BLaER1 treated with 17β-estradiol and CSF1 and Interleukin-3, amounts not matched to agents 10 nM and 100 nM (cell line): ENCODE measurements at regions not wholly inside any gene's neighbourhood (a gene's known extent, or its start where the extent isn't known, plus 50 kb on each side); places are given as distances from the start of the nearest gene placed in this dataset.

Source experiments
- H3K27ac ChIP-seq, 11 experiments: shearing (Covaris generic); formaldehyde crosslinking; 2 replicates each; pipeline ENCODE4 v1.8.1; 2022
- H3K27me3 ChIP-seq, 11 experiments: shearing (Covaris generic); formaldehyde crosslinking; 2 replicates each; pipeline ENCODE4 v1.8.1; 2022
- H3K36me3 ChIP-seq, 11 experiments: shearing (Covaris generic); formaldehyde crosslinking; 2 replicates each; pipeline ENCODE4 v1.8.1; 2022
- H3K4me1 ChIP-seq, 10 experiments: shearing (Covaris generic); formaldehyde crosslinking; 2 replicates each; pipeline ENCODE4 v1.8.1; 2022
- H3K4me2 ChIP-seq, 11 experiments: shearing (Covaris generic); formaldehyde crosslinking; 2 replicates each; pipeline ENCODE4 v1.8.1; 2022
- H3K4me3 ChIP-seq, 10 experiments: shearing (Covaris generic); formaldehyde crosslinking; 2 replicates each; pipeline ENCODE4 v1.8.1; 2022
- H3K9ac ChIP-seq, 11 experiments: shearing (Covaris generic); formaldehyde crosslinking; 2 replicates each; pipeline ENCODE4 v1.8.1; 2022
- H3K9me3 ChIP-seq, 11 experiments: shearing (Covaris generic); formaldehyde crosslinking; replicated peaks in 1 of 11; 2 replicates each; pipeline ENCODE4 v1.8.1; 2022
- H4K20me1 ChIP-seq, 11 experiments: shearing (Covaris generic); formaldehyde crosslinking; 2 replicates each; pipeline ENCODE4 v1.8.1; 2022
- Cebpa-rat ChIP-seq, 11 experiments: shearing (Covaris generic); IDR thresholded peaks; 2 replicates each; pipeline ENCODE4 v1.8.1; 2022

GRCh38 chr2:120869730-120870466 lies 134.2 kb downstream of the GLI2 start:
- no peaks in the 10 kb centered on the region; a peak in 3 of 22 replicates for H4K20me1 ChIP-seq
- no peak overlapping the region for H3K9ac ChIP-seq
- no peak overlapping the region for H3K27ac ChIP-seq
- TF ChIP-seq Cebpa-rat (IDR thresholded peaks at IDR 0.05) = no peak
- H3K4me1 ChIP-seq = no peaks in the 10 kb centered on the region
- H3K27me3 ChIP-seq = peaks cover 32 to 46% (median 39%) of the 10 kb centered on the region in 11 experiments
- no peak overlapping the region for H3K4me3 ChIP-seq
- no peaks in the 10 kb centered on the region for H3K9me3 ChIP-seq
- no peak overlapping the region for H3K4me2 ChIP-seq
- H3K36me3 ChIP-seq = no peaks in the 10 kb centered on the region

GRCh38 chr2:120870467-120870788 lies 134.8 kb downstream of the GLI2 start:
- Histone ChIP-seq H3K9me3 (no peaks in the 10 kb centered on the region), H3K4me1 (no peaks in the 10 kb centered on the region), H3K27me3 (peaks cover 32 to 44% (median 39%) of the 10 kb centered on the region in 11 experiments), H3K27ac (no peak overlapping the region), H3K9ac (no peak overlapping the region), H3K36me3 (no peaks in the 10 kb centered on the region), H4K20me1 (no peaks in the 10 kb centered on the region; a peak in 3 of 22 replicates), H3K4me3 (no peak overlapping the region), H3K4me2 (no peak overlapping the region)
- no peak for TF ChIP-seq Cebpa-rat (IDR thresholded peaks at IDR 0.05)

GRCh38 chr2:120871016-120871635 lies 135.5 kb downstream of the GLI2 start:
- Histone ChIP-seq H3K4me1 (no peaks in the 10 kb centered on the region), H3K27ac (no peak overlapping the region), H3K27me3 (peaks cover 29 to 37% (median 32%) of the 10 kb centered on the region in 11 experiments), H3K9me3 (no peaks in the 10 kb centered on the region), H3K4me3 (no peak overlapping the region), H3K9ac (no peak overlapping the region), H3K36me3 (no peaks in the 10 kb centered on the region), H3K4me2 (no peak overlapping the region), H4K20me1 (no peaks in the 10 kb centered on the region; a peak in 3 of 22 replicates)
- no peak for TF ChIP-seq Cebpa-rat (IDR thresholded peaks at IDR 0.05)

GRCh38 chr2:120871881-120872620 lies 136.4 kb downstream of the GLI2 start:
- Histone ChIP-seq H3K27ac (no peak overlapping the region), H3K9me3 (no peaks in the 10 kb centered on the region), H3K27me3 (peaks cover 19 to 27% (median 23%) of the 10 kb centered on the region in 11 experiments), H4K20me1 (no peaks in the 10 kb centered on the region; a peak in 3 of 22 replicates), H3K36me3 (no peaks in the 10 kb centered on the region), H3K4me1 (no peaks in the 10 kb centered on the region), H3K4me2 (no peak overlapping the region), H3K9ac (no peak overlapping the region), H3K4me3 (no peak overlapping the region)
- TF ChIP-seq Cebpa-rat (IDR thresholded peaks at IDR 0.05) = no peak

- Histone ChIP-seq H3K4me3 (no peak overlapping the region), H3K27me3 (peaks cover 0 to 6% (median 1%) of the 10 kb centered on the region in 11 experiments; a peak in 12 of 22 replicates), H3K4me2 (no peak overlapping the region), H3K4me1 (peaks cover 0 to 6% (median 0%) of the 10 kb centered on the region in 10 experiments; a peak in 4 of 20 replicates), H3K9ac (no peak overlapping the region), H3K36me3 (no peaks in the 10 kb centered on the region), H4K20me1 (no peaks in the 10 kb centered on the region; a peak in 1 of 22 replicates), H3K27ac (no peak overlapping the region), H3K9me3 (no peaks in the 10 kb centered on the region)
- TF ChIP-seq Cebpa-rat (IDR thresholded peaks at IDR 0.05) = no peak
These were observed 138.6 kb downstream of the GLI2 start for GRCh38 chr2:120873958-120874887.

- Histone ChIP-seq H3K36me3 (no peaks in the 10 kb centered on the region), H4K20me1 (no peaks in the 10 kb centered on the region; a peak in 1 of 22 replicates), H3K27me3 (no peaks in the 10 kb centered on the region), H3K9ac (no peak overlapping the region), H3K4me1 (peaks cover 0 to 9% (median 0%) of the 10 kb centered on the region in 10 experiments; a peak in 8 of 20 replicates), H3K4me2 (no peak overlapping the region), H3K27ac (no peak overlapping the region), H3K9me3 (no peaks in the 10 kb centered on the region), H3K4me3 (no peak overlapping the region)
- no peak for TF ChIP-seq Cebpa-rat (IDR thresholded peaks at IDR 0.05)
These were observed 139.2 kb downstream of the GLI2 start for GRCh38 chr2:120874888-120875275.

GRCh38 chr2:120875431-120875830 lies 139.8 kb downstream of the GLI2 start:
- no peak for TF ChIP-seq Cebpa-rat (IDR thresholded peaks at IDR 0.05)
- no peak overlapping the region for H3K4me2 ChIP-seq
- no peaks in the 10 kb centered on the region; a peak in 2 of 22 replicates for H4K20me1 ChIP-seq
- H3K4me3 ChIP-seq = no peak overlapping the region
- no peaks in the 10 kb centered on the region for H3K36me3 ChIP-seq
- no peak overlapping the region for H3K9ac ChIP-seq
- peaks cover 0 to 15% (median 5%) of the 10 kb centered on the region in 10 experiments; a peak in 11 of 20 replicates for H3K4me1 ChIP-seq
- H3K9me3 ChIP-seq = no peaks in the 10 kb centered on the region
- H3K27ac ChIP-seq = no peak overlapping the region
- H3K27me3 ChIP-seq = no peaks in the 10 kb centered on the region

GRCh38 chr2:120876526-120877280 lies 141.0 kb downstream of the GLI2 start:
- Histone ChIP-seq H4K20me1 (no peaks in the 10 kb centered on the region; a peak in 2 of 22 replicates), H3K4me2 (no peak overlapping the region), H3K4me3 (no peak overlapping the region), H3K9me3 (no peaks in the 10 kb centered on the region), H3K36me3 (no peaks in the 10 kb centered on the region), H3K27ac (no peak overlapping the region), H3K27me3 (no peaks in the 10 kb centered on the region), H3K4me1 (peaks cover 0 to 18% (median 8%) of the 10 kb centered on the region in 10 experiments; a peak in 11 of 20 replicates), H3K9ac (no peak overlapping the region)
- TF ChIP-seq Cebpa-rat (IDR thresholded peaks at IDR 0.05) = no peak
